GM18951 (cell line): ENCODE measurements at regions not wholly inside any gene's neighbourhood (a gene's known extent, or its start where the extent isn't known, plus 50 kb on each side); places are given as distances from the start of the nearest gene placed in this dataset.
"Not testable (repeated sequence)": the region's sequence is repeated elsewhere in the genome, so short reads cannot be mapped to it uniquely, and the experiment has no call there.

Source experiments
- POLR2A ChIP-seq: IDR thresholded peaks from 4 replicates; pipeline ENCODE4 v1.6.1; 2011; ENCODE audit warnings: mild to moderate bottlenecking; ENCODE audit not compliant: insufficient read length, insufficient read depth; ENCODE audit errors: extremely low read depth
- in situ Hi-C: fragments of 300-500 bp; cut with MboI; formaldehyde crosslinking; loops from one replicate; pipeline ENCODE4 v1.12.0; 2022; ENCODE audit warnings: low sequenced_read_pairs, mixed read lengths, inconsistent platforms; ENCODE audit not compliant: unreplicated experiment

DNA sequence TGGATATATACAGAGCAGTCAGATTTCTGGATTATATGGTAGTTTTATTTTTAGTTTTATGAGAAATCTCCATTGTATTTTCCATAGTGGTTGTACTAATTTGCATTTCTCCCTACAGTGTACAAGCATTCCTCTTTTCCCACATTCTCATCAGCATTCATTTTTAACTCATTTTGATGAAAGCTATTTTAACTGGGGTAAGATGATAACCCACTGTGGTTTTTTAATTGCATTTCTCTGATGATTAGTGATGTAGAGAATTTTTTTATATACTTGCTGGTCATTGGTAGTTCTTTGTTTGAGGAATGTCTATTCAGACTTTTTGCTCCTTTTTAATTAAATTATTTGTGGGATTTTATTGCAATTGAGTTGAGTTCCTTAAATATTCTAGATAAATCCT, 903.6 kb downstream of the DIPK2A start:
- in situ Hi-C loops: no loop called here
- no peak for TF ChIP-seq POLR2A

DNA sequence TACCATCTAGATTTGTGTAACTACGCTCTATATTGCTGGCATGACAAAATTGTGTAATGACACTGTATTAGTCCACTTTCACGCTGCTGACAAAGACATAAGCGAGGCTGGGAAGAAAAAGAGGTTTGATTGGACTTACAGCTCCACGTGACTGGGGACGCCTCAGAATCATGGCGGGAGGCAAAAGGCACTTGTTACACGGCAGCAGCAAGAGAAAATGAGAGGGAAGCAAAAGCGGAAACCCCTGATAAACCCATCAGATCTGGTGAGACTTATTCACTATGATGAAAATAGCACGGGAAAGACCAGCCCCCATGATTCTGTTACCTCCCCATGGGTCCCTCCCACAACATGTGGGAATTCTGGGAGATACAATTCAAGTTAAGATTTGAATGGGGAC, 905.7 kb downstream of the DIPK2A start:
- in situ Hi-C loops: no loop called here
- TF ChIP-seq POLR2A: no peak

DNA sequence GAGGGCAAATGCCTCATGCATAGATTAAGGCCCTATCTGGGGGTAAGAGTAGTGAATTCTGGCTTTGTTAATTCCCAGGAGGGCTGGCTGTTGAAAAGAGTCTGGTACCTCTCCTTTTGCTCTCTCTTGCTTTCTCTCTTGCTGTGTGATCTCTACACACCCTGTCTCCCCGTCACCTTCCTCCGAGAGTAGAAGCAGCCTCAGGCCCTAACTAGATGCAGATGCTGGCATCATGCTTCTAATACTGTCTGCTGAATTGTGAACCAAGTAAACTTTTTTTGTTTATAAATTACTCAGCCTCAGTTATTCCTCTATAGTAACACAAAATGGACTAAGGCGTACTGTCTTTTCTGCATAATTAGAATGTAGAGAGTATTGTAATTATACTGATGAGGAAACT, 908.1 kb downstream of the DIPK2A start:
- TF ChIP-seq POLR2A: no peak
- in situ Hi-C loops: no loop called here

DNA sequence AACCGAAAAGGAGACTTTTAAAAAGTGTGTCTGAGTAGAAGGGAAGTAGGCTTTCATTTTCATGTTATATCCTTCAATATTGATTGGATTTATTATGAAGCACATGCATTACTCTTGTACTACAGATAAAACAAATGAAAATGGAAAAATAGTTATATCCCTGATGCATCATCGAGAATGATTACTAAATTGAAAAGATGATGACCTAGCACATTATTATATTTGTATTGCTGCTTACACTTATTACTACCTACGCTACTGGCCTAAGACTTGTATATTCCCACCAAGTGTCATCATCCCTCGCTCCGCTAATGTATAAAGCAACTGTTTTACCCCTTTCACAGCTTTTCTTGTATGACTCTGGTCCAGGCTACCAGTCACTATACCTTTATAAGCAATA, 922.4 kb downstream of the DIPK2A start:
- TF ChIP-seq POLR2A: no peak
- in situ Hi-C loops: no loop called here

DNA sequence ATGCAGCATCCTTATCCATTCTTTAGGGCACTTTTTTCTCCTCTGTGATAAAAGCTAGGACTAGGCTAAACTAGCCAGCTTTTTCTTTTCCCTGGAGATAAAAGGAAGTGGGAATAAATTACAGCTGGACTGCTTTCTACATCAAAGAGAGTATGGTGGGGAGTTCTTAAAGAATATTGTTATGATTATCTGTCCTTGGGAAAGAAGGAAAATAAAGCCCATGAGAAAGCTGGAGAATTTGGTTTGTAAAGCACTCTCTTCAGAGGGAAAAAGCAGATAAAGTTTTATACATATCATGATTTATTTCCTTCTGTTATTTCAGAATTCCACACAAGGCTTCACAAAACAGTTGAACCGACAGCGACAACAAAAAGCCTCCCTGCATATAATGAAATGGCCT, 923.0 kb downstream of the DIPK2A start:
- TF ChIP-seq POLR2A: no peak
- in situ Hi-C loops: no loop called here

DNA sequence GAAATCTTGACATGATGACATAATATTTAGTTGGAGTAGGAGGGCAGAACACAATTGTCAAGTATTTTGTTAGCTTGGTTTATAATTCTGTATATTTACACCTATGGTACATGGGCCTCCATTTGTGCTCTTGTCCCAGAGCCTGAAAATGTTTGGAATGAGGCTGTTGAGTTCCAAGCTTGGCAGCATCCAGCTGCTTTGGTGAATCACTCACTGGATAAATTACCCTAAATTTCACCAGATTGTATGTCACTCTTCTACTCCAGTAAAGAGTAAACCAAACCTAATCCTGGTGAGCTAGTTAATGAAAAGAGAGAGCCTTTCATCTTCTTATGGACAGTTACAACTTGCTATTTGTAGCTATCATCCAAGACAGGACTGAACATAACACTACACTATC, 928.7 kb downstream of the DIPK2A start:
- in situ Hi-C loops: no loop called here
- TF ChIP-seq POLR2A: no peak

DNA sequence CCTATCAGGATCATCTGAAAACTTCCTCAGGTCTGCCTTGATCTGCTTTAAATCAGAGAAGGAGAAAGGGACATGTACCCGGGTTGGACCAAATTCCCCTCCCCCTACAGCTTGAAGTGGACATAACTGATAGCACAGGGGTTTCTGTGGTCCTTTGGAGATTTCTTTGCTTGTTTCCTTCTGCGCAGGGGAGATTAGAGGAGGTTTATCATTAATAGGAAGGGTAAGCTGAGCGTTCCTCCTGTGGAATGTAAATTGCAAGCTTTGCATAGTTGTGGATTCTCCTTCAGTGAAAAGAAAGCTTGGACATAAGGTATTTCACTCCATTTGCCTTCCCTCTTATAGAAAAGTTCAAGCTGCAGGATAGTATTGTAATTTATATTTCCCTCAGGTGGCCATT, 936.0 kb downstream of the DIPK2A start:
- in situ Hi-C loops: not testable (repeated sequence)

DNA sequence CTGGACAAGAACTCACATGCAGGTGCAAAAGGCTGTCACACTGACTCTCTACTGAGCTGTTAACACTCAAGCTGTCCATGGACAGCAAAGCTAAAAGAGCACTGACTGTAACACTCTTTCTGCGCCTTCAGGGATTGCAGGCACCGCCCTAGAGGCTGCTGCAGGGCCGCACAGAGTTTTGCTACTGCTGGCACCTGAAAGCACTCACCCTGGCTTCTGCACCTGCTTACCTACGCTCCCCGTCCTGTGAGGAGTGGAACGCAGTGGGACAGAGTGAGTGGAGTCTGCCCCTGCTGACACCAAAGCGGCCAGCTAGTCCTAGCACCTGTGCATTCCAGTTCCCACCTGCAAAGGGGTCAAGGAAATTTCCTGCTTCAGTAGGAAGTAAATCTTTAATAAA, 941.3 kb downstream of the DIPK2A start:
- TF ChIP-seq POLR2A: no peak
- in situ Hi-C loops: no loop called here

DNA sequence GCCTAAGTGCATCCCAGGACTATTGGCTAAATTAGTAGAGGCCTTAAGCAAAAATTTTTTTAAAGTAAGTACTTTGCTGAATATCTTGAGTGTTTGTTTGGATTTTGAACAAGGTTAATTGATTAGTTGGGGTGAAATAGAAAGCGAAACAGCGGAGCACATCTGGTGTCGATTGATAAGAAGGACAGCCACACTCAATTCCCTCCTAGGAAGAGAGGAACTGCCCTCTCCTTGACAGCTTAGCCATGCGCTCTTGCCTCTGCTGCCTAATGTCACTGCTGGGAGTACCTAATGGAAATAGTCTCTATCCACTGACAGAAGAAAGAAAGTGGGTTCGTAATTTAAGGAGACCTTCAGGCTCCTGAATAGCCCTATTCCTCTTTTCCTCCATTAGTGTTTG, 943.6 kb downstream of the DIPK2A start:
- no peak for TF ChIP-seq POLR2A
- in situ Hi-C loops: no loop called here

DNA sequence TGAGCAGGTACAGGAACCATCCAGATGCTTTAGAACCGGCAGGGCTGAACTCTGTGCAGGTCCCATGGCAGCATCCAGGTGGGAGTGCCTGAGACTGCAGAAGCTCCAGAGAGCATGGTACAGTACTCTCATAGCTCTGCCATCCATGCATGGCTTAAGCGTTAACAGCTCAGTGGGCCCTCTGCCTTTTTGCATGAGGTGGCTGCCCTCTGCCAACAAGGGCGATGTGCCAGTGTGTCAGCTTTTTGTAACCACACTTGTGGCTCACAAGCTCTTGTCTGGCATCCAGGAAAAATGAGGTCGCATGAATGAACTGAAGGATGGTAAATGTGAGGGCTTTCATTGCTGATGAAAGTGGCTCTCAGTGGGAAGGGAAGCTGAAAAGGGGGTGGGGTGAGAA, 950.1 kb downstream of the DIPK2A start:
- in situ Hi-C loops: no loop called here
- no peak for TF ChIP-seq POLR2A

DNA sequence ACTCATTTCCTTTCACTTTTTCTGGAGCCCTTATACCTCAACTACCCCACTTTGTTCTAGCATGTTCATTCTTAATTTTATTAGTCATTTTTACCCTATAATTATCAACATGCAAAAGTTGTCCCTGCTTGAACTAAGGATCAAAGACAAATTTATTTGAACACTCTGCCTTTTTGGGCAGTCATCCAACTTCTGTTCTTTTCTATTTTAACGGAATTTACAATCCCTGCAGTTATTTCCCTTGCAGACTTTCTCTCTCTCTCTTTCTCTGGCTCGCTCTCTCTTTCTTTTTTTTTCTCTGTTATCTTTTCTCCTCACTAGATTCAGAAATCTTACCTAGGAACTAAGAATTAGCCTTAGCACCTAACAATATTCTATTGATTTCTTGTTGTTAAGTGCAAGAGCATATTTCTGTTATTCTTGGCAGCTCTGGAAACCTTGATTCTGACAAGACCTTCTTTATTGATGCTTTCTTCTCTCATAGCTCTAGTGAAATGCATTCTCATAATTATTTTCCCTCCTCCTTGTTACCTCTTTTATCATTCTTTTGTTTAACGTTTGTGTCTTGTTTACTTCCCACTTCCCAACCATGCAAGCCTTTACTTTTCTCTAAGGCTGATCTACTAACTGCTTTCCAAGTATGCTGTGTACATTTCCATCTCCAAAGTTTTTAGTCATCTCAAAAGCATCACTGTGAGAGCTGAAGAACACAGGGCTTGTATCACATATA, 951.6 kb downstream of the DIPK2A start:
- in situ Hi-C loops: no loop called here
- TF ChIP-seq POLR2A: no peak

DNA sequence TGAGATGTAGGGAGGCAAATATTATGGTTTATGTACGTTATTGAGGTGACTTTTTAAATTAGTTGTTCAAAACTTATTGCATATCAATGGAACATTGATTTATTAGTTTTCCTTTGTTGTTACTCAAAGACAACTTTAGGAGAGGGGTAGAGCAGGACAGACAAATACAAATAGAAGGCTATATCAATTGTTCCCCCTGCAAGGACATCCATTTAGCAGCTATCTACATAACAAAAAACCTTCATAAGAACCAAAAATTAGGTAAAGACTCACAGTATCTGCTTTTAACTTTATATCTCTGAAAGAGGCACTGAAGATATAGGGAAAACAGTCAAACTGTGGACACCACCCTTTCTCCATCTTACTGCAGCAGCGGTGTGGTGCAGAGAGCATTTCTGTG, 958.8 kb downstream of the DIPK2A start:
- no peak for TF ChIP-seq POLR2A
- in situ Hi-C loops: no loop called here

DNA sequence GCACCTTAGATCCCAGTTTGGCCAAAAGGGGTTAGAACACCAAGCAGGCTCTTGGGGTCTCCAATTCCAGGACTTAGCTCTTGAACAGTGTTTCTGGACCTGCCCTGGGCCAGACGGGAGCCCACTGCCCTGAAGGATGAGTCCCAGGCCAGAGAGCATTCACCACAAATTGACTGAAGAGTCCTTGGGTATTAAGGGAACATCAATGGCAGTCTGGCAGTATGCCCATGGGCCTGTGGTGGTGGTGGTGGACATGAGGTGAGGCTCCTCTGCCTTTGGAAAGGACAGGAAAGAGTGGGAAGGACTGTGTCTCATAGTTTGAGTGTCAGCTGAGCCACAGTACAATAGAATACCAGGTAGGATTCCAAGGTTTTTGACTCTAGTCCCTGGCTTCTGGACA, 960.0 kb downstream of the DIPK2A start:
- no peak for TF ChIP-seq POLR2A
- in situ Hi-C loops: no loop called here

DNA sequence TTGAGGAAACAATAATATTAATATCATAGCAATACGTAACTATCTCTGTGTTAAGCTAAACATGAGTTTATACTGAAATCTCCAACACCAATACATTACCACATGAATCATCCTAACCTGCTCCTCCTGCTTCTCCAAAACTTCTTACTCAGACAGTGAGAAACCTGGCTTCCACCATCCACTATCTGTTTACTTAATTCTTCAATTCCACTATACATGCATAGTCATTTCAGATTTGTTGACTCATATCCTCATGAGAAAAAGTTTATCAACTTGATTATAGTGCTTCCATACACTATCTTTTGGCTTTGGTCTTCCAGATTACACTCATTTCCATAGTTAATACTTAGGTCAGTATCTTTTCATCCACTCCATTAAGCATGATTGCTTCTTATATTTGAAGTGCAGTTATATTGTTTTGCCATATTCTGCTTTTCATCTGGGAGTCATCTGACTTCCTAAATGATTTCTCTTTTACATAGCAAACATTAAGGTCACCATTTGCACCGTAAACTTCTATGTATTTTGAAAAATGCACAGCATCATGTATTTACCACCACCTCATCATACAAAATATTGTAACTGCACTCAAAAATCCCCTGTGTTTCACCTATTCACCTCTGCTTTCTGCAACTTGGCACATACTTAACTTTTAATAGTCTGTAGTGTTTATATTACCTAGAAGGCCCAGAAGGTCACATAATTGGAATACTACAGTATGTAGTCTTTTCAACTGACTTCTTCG, 970.6 kb downstream of the DIPK2A start:
- TF ChIP-seq POLR2A: no peak
- in situ Hi-C loops: no loop called here
